LNCaP clone FGC (cell line): ENCODE measurements at regions not wholly inside any gene's neighbourhood (a gene's known extent, or its start where the extent isn't known, plus 50 kb on each side); places are given as distances from the start of the nearest gene placed in this dataset.
A peak's percentile ranks its signal among the peaks of the same experiment; 100 is the strongest.

Experiments used
- DNase-seq: peaks from one replicate; pipeline ENCODE4 v3.0.0-alpha.2; 2011; ENCODE audit warnings: low read depth
- H3K4me3 ChIP-seq: 2 replicates; pipeline ENCODE4 v1.5.1; 2011; ENCODE audit warnings: mild to moderate bottlenecking, low read depth, low read length, control low read depth
- TF ChIP-seq, protein P1 (sequence below): IDR thresholded peaks from 2 replicates; pipeline ENCODE4 v1.5.1; 2012; ENCODE audit warnings: mild to moderate bottlenecking; ENCODE audit not compliant: control insufficient read depth, insufficient read depth; ENCODE audit errors: extremely low read depth

DNA sequence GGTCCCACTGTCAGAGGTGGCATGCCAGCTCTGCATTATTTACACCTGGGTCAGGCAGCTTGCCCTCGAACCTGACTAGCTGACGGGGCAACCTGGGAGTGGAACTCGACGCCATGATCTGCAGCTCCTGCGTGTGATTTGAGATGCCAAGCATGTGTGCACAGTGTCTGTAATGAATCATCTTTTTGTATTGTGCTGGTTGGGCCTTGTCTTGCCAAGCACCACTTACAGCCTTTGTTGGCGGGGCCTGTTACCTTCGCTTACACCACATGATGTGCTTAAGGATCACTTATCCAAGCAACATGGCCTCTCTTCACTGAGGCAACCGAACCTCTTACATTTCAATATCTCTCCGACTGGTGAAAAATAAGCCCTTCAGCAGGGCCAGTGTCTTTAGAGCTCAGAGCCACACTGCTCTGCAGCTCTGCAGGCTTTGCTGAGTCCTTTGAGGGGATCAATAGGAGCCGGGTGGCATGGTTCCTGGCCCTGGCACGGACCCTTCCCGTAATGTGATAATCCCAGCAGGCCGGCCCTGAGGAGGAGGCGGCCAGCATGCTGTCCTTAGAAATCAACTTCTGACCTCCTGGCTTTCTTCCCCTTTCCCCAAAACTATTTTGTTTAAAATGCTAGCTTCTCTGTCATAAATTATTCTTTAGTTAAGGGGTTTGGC is 297.7 kb upstream of the CD180 start:
- H3K4me3 ChIP-seq: no peak overlapping the region
- no peak for DNase-seq
- TF ChIP-seq, protein P1, sequence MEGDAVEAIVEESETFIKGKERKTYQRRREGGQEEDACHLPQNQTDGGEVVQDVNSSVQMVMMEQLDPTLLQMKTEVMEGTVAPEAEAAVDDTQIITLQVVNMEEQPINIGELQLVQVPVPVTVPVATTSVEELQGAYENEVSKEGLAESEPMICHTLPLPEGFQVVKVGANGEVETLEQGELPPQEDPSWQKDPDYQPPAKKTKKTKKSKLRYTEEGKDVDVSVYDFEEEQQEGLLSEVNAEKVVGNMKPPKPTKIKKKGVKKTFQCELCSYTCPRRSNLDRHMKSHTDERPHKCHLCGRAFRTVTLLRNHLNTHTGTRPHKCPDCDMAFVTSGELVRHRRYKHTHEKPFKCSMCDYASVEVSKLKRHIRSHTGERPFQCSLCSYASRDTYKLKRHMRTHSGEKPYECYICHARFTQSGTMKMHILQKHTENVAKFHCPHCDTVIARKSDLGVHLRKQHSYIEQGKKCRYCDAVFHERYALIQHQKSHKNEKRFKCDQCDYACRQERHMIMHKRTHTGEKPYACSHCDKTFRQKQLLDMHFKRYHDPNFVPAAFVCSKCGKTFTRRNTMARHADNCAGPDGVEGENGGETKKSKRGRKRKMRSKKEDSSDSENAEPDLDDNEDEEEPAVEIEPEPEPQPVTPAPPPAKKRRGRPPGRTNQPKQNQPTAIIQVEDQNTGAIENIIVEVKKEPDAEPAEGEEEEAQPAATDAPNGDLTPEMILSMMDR: no peak

DNA sequence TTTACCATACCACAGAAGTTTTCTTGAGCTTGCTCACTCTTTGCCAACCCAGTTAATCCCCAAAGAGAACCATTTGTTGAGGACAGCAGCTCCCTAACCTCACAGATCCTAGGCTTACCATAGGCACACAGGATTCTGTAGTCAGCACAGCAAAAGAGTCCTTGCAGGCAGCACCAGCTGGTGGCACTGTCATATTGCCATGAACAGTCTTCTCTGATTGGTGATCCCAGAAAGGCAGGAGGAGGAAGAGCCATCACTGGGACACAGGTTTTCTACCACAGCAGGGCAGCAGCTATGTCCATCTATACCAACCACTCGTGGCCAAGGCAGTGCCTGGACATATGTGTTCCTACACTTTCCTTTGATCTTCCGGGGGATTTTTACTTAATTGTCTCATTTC is 297.1 kb upstream of the CD180 start:
- no peak overlapping the region for H3K4me3 ChIP-seq
- peak; percentile 36 for DNase-seq
- TF ChIP-seq, protein P1: peak; percentile 68

DNA sequence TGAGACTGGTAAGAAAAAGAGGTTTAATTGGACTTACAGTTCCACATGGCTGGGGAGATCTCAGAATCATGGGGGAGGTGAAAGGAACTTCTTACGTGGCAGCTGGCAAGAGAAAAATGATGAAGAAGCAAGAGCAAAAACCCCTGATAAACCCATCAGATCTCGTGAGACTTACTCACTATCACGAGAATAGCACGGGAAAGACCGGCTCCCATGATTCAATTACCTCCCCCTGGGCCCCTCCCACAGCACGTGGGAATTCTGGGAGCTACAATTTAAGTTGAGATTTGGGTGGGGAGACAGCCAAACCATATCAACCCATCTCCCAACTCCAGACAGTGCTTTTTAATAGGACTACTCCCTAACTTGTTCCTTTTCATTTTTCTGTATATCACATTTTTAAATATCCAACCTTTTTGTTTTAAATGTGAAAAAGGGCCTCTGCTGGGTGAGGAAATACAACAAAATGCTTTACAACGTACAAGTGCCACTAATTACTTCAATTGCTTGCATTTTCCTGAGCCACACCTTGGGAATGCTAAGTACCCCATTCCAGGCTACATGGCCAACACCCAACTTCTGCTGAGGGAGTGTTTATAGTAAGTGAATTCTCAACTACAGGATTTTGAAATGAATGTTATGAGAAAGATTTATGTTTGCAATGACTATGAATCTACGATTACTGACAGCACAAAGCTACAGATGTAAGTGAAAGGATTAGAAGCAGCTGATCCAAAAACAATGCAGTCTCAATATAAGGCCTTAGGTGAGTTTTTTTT is 294.1 kb upstream of the CD180 start:
- H3K4me3 ChIP-seq: no peak overlapping the region
- TF ChIP-seq, protein P1: no peak
- DNase-seq: no peak

DNA sequence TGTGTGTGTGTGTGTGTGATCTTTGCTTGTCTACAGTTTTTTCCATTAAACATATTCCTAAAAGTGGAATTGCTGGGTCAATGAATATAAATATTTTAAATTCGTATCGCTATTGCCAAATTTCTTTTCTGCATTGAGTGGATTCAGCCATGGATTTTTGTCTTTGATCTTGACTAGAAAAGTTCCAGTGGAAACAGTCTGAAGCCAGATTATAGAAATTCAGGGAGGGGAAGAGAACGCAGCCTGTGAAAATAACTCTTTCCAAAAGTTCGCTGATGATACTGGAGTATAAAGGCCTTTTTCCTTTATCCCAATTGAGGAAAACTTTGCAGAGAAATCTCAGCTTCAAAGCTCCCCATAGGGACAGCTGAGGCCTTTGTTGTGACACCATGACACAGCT is 292.3 kb upstream of the CD180 start:
- DNase-seq: no peak
- TF ChIP-seq, protein P1: no peak
- no peak overlapping the region for H3K4me3 ChIP-seq

DNA sequence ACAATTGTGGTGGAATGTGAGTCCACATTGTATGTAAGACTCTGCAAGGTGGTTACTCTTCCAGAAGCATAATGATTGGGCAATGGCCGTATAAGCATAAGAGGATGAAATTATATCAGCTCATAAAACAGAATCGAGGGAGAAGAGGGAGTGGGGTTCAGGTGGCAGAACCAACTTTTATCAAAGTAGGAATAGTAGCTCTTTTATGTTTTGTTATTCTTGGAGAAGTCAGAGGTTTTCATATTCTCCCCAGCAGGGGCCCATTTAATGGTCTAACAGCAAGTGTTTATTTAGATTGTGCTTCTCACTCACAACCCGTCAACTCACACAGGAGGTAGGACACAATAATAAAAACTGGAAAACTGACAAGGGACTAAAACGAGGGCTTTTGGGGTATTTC is 291.3 kb upstream of the CD180 start:
- TF ChIP-seq, protein P1: no peak
- no peak for DNase-seq
- no peak overlapping the region for H3K4me3 ChIP-seq

DNA sequence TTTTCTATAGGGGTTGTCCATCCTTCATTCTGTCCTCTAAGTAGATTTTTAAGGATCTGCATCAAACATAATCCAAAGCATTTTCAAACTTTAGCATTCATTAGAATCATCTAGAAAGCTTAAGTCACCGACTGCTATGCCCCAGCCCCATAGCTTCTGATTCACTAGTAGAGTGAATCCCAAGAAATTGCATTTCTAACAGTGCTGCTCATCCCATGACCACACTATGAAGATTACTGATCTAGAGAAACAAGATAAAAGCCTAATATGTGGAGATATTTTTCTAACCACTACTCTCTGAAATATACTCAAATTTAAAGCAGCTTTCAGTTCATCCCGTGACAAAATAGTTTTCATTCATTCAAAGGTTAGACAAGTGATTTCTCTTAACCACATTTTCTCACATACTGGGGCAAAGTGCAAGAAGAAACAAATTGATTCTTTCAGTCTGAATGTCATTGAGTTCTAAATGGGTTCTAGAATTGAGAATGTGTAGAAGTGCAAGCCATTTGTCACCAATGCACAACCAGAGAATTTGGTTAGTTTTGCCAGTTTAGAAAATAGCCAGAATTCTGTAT is 286.9 kb upstream of the CD180 start:
- H3K4me3 ChIP-seq: no peak overlapping the region
- no peak for DNase-seq
- TF ChIP-seq, protein P1: no peak

DNA sequence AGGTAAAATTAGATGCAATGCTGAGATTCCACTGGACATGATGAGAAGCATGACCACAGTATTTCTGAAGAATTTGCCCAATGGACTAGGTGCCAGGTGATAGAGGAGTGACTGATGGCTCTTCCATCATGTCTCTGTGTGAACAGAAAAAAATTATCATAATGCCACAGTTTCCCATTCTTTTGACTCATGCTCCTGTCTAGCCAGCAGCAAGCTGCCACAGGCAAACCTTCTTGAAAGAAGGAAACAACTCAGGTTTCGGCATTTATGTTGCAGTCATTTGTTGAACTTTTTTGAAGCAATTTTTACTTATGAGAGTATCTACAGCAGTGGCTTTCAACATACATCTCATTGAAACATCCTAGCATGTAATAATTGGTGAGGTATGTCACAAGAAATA is 284.8 kb upstream of the CD180 start:
- no peak for DNase-seq
- TF ChIP-seq, protein P1: no peak

More for the DNA sequence above, 284.8 kb upstream of the CD180 start:
- H3K4me3 ChIP-seq: no peak overlapping the region
